EH (cell line): ENCODE measurements at regions not wholly inside any gene's neighbourhood (a gene's known extent, or its start where the extent isn't known, plus 50 kb on each side); places are given as distances from the start of the nearest gene placed in this dataset.

Source experiments
- DNase-seq: peaks from one replicate; pipeline ENCODE4 v3.0.0-alpha.2; 2015; ENCODE audit warnings: low read depth

DNA sequence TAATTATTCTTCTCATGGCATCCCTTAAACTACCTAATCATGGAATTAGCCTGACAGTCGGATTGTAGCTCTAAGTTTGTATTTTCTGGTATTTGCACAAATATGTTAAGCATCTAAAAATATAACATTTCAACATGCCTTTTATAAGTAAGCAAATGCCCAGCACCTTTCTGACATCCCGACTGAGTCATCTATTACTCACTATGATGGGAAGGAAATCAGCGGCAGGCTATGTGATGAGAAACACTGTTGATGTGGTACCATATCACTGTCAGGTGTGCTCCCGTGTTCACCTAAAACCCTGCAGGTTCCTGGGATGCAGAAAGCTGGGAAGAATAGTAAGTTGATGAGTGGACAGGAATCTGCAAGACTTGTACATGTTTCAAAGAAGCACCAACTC, 367.8 kb upstream of the IL12A start:
- peak; percentile 88 for DNase-seq

DNA sequence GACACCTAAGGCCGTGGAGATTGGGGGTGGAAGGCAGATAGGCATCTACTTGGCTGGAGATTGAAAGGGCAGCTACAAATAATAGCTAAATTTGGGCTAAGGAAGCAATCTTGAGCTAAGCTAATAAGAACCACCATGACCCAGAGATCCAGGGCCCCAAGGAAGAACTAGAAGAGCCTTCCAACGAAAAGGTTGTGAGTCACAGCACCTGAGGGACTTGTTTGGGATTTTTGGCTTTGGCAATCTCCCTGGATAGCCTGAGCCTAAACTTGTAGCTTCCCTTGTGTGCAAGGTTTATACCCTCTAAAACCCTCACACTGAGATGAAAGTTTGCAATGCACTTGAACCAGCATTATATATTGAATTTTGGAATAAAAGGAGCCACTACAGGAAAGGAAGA, 364.0 kb upstream of the IL12A start:
- no peak for DNase-seq

DNA sequence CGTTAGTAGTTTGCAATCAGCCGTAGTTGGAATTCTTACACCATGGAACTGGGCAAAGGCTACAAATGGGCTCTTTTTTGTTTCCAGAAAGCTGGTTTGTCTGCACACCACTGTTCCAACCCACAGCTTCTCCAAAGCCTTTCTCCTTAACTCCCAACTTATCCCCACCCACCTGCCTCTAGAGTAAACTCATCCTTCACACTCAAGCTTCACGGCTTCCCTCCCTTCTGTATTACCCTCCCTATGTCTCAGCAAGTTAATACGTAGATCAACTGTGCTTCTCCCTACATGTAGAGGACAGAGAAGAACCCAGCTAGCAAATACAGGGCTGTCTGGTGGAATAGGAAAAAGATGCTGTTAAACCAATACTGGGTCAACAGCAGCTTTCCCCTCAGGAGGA, 363.0 kb upstream of the IL12A start:
- DNase-seq, result no peak

DNA sequence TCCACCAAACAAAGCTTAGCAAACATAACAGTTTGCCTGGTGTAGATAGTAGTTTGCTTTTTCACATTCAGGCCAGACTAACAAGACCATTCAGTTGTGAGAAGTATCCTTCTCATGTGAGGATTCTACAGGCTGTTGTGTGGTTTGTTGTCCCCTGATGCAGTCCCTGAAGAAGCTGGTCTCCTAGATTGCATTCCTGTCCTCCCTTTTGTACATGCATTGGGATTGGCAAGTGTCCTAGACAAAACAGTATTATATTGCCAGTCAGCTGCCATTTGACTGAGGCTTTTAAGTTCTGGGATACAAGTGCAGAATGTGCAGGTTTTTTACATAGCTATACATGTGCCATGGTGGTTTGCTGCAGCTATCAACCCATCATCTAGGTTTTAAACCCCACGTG, 362.0 kb upstream of the IL12A start:
- no peak for DNase-seq

DNA sequence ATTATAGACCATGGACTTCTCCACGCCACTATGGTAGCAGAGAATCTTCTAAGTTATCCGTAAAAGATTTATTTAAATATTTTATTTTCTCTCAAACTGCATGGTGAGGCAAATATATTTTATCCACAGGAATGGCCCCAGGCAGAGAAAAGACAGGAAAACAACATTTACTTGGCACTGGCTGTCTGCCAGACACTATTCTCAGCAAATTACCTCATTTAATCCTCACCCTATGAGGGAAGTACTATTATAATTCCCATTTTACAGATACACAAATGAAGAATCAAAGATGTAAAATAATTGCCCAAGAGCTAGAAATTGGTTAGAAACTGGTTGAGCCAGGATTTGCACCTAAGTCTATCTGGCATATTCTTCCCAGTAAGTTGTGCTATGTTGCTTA, 361.4 kb upstream of the IL12A start:
- DNase-seq, result peak; percentile 44

DNA sequence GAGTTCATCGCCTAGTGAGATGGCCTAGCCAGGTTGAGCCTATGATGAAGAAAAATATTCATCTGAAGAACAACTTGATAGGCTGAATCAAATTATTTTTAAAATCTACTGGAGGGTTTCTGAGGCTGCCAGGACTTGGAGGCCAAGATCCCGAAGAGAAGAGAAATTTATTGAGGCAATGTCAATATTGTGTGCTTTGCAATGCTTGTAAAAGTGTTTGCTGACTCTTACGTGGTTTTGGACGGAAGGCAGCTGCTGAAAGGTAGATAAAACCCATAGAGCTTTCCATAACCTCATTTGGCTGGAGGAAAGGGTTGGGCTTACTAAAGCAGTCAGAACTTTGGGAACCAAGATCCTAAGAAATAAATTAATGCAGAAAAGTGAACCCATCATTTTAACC, 361.0 kb upstream of the IL12A start:
- DNase-seq, result no peak

DNA sequence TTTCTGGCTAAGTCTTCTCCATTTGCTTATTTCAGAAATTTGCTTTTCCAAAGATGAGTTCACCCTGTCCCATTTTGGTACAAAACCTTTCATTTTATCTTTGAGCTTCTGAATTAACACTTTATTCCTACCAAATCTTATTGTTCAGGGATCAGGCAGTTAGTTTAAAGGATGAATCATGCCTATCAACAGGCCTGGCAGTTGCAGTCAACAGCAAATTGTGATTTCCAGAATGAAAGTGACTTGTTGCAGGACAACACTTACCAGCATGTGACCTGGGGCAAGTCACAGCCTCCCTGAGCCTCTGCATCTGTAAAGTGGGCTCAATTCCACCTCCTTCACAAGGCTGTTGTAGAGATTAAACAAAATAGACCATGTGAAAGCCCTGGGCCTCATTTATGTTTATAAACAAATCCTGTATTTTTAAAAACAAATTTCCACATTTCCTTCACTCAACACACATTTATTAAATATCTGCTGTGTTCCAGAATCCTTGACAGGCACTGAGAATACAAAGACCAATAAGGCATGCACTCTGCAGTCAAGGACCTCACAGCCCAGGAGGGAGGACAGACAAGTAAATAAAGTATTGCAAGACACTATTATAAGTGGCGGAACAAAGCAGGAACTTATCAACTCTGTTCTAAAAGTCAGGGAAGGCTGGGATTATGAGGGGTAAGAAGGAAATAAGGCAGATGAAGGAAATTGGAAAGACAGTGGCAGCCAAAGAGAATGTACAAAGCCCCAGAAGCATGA, 359.1 kb upstream of the IL12A start:
- DNase-seq, result peak; percentile 29

DNA sequence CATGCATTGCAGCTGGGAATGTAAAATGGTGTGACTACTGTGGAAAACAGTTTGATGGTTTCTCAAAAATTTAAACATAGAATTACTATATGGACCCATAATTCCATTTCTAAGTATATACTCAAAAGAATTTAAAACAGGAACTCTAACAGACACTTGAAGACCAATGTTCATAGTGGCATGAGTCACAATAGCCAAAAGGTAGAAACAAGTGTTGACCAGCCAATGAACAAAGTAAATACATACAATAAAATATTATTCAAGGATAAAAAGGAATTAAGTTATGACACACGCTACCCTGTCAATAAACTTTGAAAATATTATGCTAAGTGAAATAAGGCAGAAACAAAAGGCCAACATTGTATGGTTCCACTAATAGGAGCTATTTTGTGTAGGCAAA, 357.4 kb upstream of the IL12A start:
- DNase-seq, result no peak

DNA sequence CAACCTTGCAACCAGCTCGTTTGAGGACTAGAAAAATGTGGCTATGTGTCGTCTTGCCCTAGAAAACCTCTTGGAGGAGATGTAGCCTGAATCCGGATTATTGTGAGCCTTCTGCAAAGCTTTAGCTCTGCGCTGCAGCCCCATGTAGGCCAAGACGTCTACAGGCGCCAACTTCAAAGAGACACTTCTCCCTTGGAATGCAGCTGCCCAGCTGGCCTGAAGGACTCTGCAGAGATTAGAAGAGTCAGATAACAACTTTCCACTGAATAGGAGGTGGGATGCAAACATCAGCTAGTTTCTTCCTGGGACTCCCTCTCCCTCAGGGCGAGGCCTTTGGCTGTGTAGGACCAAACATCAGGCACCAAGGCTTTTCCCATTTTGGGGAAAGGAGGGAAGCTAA, 356.5 kb upstream of the IL12A start:
- DNase-seq, result no peak

DNA sequence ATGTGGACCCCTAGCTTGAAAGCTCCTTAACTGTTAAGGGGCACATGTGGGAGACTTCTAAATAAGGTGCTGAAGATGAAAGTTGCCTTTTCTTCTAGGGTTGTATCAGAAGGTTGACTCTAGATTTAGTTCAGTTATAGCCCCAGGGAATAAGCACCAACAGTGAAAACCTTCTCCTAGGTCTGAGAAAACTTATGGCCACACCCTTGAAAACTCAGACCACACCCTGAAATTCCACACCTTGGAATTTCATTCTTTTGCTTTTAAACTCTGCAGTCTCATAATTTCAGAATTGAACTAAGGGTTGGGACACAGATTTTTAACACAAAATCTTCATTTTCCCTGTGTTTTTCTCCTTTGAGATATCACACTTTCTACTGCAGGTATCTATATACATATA, 355.8 kb upstream of the IL12A start:
- DNase-seq, result no peak

DNA sequence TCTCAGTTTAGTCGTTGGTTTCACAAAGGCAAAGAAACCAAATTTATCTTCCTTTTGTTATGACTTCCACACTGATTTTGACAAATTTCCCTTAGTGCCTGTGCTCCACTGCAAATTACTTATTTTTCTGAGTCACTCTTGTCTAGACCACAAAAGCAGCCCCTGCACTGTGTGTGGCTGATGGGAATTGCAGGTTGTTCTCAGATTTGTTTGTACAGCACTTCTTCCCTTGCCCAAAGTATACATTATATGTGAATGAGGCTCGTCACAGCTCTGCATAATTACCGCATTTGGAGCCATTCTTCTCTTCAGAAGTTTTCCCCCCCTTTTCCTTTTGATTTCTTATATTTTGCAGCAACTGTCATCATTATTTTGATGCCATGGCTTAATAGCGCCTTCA, 354.2 kb upstream of the IL12A start:
- peak; percentile 48 for DNase-seq

DNA sequence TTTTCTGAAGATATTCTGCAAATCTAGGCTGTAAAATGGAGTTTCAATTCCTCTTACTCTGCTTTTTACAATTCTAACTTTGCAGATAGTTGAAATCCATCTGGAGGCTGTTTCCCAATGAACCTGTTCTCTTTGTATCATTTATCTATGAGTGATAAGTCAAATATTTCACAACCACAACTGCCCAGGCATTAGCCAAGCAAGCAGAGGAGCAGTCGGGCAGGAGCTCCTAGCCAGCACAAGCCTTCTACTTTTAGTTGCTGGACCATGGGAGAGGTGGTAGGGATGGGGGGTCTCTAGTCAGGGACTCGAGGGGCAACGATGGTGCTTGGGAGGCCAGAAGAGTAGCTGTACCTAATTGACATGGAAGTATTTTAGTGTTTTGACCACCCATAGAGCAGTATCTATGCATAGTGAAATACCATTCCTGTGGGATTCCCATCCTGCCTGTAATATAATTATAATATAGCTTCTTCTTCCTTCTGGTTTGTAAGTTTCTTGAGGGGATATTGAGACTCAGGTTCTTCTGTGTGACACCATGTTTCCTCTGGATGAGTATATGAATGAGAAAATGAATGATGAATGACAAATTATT, 353.5 kb upstream of the IL12A start:
- DNase-seq, result peak; percentile 42

DNA sequence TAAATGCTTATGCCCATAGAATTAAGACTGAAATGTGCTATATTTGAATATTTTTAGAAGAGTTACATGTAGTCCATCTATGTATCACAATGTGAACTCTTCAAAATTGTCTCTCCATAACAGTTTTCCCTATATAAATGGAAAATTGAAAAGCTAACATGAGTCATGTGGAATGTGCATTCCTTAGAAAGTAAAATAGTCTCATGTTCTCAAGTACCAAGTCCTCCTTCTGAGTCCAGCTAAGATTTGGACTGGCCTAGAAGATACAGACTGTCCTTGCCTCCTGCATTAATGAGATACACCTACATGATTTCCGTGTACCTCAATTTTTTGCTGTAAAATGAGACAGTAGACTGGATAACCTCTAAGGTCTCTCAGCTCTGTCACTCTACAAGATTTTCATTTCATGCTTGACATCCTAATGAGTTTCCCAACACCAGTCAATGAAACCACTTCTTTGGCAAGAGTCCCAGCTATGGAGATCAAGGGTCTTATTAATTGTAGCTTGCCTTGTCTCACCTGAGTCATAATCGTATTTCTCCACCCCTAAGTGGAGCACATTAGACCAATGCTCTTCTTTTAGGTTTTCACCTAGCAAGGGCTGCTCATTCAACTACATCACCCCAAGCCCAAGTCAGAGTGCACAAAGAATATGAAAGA, 350.6 kb upstream of the IL12A start:
- peak; percentile 81 for DNase-seq

DNA sequence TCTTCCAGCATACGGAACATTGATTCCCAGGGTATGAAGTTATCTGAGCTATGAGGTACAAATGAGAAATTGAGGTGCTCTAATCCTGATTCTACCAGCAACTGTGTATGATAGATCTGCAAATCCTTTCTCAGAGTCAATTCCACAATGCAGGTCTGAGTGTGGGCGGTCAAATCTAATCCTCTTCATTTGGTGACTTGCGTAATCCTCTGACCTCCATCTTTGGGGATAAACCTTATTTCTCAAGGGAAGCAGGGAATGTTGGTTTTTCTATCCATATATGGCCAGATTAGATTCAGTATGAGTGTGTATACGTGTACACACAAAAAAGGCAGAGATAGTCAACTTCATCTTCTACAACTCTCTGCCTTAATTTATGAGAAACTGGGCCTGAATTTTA, 348.4 kb upstream of the IL12A start:
- DNase-seq, result no peak

DNA sequence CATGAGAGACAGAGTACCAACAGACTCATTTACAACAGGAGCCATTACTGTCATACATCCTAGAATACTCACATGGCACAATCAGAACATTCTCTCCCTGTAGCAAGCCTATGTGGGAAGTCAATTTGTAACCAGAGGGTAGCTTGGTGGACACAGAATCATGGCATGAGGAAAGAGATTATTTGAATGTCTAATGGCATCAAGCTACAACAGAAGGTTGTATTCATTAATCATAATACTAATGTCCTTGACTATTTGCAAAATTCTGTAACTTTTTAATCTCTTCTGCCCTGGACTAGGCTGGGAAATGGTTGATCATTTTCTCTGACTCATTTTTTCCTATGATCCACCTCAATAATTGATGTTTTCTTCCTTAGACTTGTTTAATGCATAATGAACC, 345.2 kb upstream of the IL12A start:
- no peak for DNase-seq

DNA sequence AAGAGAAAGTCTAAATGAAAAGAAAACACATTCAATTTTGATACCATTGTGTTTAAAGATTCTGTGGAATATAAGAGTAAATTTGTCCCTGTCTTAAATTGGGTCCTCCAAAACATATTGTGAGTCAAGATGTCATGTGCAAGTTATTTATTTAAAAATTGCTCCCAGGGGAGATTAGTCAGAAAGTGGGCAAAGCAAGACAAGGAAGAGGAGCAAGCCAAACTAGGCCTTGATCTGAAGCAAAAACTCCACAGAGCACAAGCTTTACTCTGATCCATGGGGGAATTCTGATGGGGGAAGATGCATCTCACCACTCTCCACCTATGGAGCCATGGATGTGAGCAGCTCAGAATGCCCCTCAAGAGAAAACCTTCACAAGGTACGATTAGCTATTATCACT, 342.8 kb upstream of the IL12A start:
- peak; percentile 44 for DNase-seq

DNA sequence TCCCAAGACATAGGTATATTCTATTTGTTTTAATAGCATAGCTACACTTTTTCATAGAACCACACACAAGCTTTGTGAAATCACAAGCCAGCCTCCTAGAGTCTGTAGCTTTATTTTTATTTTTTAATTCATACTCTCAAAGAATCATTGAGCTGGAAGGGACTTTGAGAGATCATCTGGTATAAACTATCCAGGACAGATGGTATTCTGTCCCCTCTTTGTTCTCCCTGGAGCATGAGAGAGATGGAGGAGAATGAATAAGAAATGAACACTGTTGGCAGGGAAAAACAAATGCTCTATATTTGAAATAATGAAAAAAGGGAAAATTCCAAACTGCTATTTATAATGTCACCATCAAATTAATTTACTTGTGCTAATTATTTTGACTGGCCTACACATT, 338.7 kb upstream of the IL12A start:
- no peak for DNase-seq

DNA sequence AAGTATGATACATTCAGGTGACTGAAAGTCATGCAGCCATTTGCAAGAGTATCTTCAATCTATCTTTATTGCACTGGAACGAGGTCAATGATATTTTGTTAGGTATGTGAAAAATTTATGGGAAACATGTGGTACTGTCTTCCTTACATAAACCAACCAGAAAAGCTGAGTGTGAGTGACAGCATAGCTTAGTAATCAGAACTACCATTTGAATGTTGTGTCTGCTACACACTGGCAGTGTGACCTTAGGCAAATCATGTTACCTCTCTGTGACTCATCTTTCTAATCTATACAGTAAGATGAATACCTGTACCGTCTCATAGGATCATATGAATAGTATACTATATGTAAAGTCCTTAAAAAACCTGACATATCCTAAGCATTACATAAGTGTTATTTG, 337.9 kb upstream of the IL12A start:
- peak; percentile 46 for DNase-seq

DNA sequence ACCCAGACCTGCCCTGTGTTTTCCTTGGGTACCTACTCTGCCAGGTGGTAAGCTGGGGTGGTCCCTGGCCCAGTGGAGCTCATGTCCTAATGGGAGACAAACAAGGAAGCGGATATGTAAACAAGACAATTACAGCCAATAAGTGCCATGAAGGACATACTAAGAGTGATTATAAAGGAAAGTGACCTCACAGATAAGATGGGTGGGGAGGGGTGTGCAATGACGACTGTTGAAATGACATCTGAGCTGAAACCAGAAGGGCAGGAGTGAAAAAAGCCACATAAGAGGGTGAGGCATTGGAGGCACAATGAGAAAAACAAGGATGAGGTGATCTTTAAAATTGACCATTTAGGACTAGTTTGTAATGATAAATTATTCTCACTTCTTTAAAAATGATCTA, 336.2 kb upstream of the IL12A start:
- DNase-seq, result no peak

DNA sequence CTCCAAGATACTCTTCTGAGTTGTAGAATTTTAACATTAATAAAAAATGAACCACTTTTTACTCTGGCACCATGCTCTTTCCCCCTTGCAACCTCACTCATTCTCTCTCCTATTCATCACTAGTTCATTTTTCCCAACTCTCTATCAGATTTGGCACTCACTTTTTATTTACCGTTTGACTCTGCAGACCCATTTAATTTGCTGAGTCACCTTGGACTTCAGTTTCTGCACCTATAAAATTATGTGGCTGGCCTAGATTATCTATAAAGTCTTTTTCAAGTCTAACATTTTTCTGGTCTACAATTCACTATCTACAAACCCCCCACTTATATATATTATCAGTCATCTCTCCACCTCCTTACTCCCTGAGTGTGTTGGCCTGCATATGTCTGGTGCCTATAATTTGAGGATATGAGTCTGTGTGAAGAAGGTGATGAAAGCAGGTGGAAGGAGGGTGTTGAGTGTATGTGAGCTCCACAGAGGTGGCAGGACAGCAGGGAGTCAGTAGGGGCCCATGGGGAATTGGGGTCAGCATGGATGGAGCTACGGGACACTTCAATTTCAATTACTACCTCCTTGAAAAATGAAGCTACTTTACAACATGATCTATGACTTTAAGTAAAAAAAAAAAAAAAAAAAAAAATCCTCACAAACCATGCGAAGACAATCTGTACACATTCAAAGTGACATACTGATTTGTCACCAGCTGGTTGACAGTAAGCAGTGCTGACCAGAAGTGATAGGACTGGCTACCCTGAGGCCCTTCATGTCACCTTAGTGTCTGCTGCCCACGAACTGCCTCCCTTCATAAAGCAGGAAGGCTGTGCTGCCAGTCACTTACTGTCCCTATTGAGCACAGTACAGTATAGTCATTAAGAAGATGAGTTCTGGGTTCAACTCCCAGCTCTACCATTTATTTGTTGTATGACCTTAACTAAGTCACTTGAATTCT, 334.2 kb upstream of the IL12A start:
- DNase-seq, result peak; percentile 22

DNA sequence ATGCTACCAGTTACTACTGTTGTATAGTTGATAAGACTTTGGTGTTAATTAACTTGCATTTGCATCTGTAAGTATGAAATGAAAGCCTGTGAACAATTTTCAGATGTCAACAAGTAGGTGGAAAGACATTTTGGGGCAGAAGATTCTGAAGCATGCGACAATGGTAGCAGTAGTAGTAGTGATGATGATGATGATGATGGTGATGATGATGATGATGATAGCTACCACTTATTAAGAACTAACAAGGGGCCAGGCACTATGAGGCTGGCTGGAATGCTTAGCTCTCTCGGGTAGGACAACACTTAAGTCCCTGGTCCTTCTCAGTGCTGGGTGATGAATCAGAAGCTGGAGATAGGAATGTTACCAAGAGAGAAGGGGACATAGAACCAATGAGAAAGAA, 333.4 kb upstream of the IL12A start:
- no peak for DNase-seq

DNA sequence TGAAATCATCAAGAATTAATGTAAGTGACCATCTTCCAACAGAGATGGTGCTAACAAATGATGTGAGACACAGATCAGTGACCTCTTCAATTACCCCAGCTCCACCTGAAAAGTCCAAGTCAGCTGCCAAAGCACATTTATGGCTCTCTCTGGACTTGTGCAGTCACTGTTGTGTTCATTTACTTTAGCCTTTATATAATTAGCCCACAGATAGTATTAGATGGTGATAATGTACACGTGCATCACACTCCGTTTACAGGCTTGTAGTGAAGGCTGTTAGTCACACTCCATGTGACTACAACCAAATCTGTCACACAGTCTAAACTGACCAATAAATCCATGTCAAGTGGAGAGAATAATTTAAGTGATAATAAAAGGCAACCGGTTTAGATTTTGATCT, 331.5 kb upstream of the IL12A start:
- DNase-seq, result no peak

DNA sequence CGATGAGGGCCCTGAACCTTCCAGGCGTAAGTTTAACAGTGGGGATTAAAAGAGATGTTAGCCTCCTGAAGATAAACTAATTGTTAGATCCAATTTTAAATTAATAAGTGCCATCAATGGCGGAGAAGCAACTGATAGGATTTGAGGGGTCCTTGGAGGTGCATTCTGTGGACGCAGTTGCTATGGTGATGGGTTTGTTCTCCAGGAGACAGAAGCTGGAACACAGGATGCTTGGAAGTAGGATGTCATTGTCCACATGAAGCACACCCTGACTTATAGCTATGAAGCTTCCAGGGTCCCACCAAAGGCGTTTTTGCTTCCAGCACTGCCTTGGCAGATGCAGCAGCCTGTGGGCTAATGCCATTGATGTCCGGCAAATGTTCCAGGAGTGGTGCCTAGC, 331.0 kb upstream of the IL12A start:
- DNase-seq, result no peak
